NCI-H82 (cell line): ENCODE measurements at regions not wholly inside any gene's neighbourhood (a gene's known extent, or its start where the extent isn't known, plus 50 kb on each side); places are given as distances from the start of the nearest gene placed in this dataset.

ENCODE experiments used
- DNase-seq: peaks from one replicate; lab custom pipeline; 2025; lab: John Stamatoyannopoulos, UW

DNA sequence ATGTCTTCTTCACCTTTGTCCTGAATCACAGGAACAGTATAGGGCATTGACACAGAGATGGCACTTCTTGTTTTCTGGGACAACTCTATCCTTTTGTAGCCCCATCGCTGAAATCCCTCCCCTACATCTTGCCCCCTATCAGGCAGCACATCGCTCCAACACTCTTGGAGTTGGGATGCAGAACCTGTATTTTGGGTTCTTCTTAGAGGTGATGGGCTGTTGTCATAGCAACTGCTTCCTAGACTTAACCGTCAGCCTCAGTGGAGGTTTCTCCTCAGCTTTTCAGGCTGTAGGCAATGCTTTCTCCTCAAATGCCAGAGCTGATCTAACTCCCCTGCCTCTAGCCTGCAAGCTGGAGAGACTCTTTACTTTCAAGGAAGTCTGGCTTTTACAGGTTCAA, 99.9 kb upstream of the SPRED2 start:
- no peak for DNase-seq

DNA sequence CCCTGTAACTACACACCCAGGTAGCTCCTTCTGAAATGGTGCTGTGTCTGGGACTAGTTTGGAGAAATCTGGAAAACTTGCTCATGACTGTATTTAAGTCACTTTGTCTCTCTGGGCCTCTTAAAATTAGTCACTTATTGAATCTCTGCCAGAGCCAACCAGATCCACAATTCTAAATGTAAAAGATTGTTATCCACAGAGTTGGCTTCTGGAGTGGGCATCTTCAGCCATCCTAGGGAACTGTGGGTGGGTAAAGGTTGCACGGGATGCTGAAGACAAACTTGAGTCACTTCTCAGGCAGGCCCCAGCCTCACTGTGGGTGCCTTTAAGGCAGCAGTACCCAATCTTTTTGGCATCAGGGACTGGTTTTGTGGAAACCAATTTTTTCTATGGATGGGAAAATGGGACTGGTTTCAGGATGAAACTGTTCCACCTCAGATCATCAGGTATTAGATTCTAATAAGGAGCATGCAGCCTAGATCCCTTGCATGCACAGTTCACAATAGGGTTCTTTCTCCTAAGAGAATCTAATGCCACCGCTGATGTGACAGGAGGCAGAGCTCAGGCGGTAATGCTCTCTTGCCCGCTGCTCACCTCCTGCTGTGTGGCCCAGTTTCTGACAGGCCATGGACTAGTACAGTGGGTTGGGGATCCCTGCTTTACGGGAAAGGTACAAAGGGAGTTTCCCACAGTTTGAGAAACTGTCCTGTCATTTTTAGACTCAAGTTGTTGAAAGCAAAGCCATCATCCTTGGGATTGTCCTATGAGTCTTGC, 98.3 kb upstream of the SPRED2 start:
- no peak for DNase-seq

DNA sequence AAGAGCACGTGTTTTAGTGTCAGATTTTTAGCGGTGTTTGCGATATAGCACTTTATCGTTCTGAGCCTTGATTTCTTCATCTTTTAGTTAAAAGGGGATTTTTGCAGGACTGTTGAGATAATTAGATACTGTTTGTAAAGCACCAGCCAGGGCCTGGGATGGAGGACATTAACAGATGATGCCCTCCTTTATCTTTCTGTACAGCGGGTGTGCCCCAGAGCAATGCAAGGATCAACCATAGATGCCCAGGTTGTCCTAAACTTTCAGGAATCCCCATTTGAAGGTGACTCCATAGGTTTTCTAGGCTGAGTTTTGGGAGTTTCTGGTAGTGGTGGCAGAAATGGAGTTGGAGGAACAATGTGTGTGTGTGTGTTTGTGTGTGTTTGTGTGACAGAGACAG, 97.0 kb upstream of the SPRED2 start:
- DNase-seq: no peak

DNA sequence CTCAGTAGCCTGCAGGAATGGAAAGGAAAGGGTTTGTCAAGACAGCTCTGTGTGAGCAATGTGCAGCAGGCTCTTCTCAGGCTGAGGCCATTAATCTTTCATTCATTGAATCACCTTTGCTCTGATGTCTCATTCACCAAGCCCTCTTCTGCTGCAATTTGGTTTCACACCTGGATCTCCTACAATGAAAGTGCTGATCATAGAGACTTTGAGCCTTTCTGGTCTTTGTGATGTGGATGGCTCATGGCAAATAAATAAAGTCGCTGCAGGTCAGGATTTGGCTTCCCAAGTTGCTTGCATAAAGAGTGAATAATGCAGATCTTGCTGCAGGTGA, 95.8 kb upstream of the SPRED2 start:
- DNase-seq: no peak

DNA sequence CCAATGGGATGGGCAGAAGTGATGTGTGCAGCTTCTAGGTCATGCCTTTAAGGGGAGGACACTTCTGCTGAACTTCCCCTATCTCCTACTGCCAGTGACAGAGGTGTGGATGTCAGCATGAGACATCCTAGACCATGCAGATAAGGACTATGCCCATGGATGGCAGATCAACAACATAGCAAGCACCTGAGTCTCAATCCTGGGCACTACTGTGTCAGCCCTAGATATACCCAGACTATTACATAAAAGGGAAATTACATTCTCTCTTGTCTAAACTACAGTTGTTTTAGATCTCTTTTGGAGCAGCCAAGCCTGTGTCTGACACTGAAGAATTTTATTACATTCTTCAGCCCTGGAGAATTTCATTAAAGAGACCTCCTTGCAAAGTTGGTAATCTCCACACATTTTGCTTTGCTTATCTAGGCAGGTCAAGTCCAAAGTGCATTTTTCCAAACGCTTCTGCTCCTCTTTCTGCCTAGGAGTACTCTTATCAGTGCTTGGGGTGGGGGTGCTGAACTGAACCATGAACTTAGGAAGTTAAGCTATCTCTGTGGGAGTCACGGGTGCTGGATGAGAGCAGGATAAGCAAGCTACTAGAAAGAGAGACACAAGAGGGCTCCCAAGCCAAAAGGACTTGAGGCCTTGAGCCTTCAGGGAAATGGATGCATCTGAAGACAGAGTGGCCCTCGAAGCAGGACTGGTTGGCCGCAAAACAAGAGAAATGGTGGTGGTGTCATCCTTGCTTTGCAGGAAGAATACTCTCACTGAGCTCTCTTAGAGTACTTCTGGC, 95.2 kb upstream of the SPRED2 start:
- DNase-seq: no peak

DNA sequence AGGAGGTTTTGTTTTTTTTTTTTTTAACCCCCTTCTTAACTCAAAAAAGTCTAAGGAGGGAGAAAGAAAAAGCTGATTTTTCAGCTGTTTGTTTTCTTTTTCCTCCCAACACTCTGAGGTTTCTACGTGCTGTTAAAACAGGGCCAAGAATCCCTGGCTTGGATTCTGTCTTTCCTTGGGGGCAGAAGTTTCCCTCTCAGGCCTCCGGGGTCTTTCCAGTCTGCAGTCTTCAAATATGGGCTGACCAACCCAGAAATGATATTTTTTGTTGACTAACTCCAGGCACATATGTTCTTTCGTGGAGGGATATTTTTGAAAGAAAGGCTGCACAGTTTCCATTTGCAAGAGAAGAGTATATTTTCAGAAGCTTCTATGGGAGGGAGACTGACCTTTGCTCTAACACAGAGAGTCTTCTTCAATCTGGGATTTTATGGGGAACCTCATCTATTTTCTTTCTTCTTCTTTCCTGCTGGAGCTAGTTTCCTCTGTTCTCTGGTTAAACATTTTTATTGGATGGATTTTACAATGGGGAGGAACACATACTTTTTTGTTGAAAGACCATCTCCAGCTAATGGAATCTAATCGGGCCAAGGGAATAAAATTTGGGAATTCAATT, 93.3 kb upstream of the SPRED2 start:
- DNase-seq: no peak

DNA sequence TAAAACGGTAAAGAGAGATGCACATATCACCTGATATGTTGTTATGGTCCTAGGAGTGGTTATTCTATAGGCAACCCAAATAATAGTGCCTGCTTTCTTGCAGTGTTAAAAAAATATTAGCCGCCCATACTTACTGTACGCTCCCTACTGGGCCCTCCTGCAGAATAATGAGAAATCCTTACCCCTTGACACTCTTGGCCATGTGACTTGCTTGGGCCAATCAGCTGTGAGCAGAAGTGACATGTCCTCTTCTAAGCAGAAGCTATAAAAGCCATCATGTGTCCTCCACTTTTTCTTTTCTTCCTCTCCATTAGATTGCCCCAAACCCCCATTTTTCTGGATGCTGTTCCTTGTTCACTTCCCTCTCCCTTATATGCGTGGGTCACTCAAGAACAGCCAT, 90.5 kb upstream of the SPRED2 start:
- DNase-seq: no peak

DNA sequence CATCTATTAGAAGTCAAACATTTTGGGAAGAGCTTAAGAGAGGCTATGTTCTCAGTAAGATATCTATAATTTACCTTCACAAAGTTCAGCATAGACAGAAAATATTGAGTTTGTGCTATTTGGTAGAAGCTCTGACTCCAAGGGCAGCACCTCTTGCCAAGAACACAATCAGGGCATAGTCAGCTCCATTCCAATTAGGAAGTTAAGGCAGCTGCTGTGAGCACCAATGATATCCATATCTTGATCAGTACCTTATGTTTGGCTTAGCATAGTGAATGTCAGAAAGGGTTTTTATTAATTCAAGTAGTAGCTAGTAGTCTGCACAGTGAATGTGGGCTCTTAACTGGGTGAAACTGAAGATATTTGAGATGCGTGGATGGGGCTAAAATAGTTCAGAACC, 86.4 kb upstream of the SPRED2 start:
- no peak for DNase-seq

DNA sequence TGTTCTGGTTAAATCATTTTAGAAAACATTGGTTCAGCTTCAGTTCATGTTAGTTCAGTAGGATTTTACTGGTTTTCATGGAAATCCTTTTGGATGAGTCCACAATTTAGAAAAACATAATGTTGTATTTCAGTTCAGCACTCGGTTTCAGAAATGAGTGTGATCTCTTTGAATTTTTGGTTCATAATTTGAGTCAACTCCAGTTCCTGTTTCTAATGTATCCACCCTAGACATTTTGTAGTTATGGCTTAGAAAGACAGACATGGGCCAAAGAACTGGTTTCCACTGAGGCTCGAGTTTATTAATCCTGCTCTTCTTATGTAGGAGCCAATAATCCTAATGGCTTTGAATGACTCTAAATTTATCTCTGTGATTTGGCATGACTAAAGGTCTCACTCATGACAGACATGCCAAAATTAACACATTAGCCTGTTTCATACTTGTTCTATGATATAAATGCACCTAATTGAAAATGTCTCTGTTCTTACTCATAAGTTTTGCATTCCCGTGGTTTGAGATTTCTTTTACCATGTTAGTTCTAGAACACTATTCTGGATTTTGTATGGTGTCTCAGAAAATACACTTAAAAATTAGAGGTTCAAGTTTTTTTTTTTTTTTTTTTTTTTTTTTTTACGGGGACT, 82.3 kb upstream of the SPRED2 start:
- no peak for DNase-seq

DNA sequence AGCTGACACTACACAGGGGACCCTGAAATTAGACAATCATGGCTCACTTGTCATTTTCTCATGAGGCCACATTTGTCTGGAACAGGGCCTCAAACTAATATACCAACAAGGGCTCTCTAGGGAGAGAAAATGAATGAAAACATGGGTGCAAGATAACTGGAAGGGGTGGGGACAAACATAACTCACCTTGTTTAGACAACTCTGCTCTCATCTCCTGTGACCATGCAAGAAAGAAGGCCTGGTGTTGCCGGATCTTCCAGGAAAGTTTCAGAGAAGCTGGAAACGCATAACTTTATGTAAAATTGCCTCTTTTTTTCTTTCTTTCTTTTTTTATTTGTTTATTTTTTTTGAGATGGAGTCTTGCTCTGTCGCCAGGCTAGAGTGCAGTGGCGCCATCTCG, 80.4 kb upstream of the SPRED2 start:
- no peak for DNase-seq

DNA sequence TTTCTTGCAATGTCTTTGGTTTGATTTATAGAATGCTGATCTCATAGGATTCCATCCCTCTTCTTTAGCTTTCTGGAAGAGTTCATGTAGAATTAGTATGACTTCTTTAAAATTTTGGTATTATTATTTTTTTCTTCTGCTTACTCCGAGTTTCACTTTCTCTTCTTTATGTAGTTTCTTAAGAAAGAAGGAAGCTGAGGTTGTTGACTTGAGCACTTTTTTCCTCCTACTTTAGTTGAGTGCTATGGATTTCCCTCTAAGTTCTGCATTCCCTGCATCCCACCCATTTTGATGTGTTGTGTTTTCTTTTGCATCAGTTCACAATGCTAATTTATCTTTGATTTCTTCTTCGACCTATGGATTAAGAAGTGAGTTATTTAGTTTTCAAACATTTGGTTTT, 78.9 kb upstream of the SPRED2 start:
- DNase-seq: no peak

DNA sequence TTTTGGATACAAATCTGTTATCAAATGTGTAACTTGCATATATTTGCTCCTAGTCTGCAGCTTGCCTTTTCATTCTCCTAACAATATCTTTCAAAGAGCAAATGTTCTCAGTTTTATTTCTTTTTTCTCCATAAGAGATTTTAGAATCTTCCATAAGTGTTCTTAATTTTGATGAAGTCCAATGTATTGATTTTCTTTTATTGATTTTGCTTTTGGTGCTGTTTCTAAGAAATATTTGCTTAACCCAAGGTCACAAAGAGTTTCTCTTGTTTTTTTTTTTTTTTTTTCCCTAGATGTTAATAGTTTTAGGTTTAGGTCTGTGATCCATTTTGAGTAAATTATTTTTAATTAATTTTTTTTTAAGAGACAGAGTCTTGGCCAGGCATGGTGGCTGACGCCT, 75.8 kb upstream of the SPRED2 start:
- DNase-seq: no peak

DNA sequence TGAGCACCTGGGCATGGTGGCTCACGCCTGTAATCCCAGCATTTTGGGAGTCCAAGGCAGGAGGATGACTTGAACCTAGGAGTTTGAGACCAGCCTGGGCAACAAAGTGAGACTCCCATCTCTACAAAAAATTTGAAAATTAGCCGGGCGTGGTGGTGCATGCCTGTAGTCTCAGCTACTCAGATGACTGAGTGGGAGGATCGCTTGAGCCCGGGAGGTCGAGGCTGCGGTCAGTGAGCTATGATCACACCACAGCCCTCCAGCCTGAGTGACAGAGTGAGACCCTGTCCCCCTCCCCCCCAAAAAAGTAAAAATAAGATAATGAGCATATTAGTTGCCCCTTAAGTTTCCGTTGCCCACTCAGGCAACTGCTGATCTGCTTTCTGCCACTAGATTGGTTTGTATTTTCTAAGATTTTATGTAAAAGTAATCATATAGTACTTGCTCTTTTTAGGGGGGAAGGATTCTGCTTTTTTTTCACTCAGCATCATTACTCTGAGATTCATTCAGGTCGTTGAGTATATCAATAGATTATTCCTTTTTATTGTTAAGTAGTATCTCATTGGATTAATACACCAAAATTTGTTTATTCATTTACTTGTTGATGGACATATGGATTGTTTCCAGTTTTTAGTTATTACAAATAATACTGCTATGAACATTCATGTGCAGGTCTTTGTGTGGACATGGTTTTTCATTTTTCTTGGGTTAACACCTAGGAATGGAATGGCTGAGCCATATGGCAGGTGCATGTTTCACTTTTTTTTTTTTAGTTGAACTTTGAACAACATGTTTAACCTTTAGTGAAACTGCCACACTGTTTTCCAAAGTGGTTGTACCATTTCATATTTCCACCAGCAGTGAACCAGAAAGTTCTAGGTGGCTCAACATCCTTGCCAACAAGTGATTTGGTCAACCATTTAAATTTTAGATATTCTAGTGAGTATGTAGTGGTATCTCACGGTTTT, 75.0 kb upstream of the SPRED2 start:
- DNase-seq: no peak

DNA sequence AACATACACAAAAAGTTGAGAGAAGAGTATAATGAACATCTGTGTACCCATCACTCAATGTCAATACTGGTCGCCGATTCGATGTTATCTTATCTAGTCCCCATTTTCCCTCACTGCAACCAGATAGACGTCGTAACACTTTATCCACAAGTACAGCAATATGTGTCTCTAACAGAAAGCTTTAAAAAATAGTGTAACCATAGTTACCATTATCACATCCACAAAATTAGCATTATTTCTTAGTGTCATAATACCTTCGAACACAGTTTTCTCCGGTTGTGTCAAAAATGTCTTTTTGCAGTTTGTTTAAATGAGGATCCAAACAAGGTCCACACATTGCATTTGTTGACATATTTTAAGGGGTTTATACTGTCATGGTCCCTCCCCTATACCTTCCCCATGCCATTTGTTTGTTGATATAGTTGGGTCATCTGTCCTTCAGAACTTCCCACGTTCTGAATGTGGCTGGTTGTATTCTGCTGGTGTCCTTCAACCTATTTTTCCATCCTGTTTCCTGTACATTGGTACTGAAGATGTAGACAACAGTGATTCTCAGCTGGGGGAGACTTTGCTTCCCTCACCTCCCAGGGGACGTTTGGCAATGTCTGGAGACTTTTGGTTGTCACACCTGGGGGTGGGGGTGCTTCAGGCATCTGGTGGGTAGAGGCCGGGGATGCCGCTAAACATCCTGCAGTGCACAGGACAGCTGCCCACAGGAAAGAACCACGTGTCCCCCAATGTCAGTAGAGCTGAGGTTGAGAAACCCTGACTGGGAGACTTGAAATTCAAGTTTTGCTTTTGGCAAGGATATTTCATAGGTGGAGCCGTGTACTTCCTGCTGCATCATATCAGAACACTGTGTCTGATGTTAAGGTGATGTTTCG, 72.7 kb upstream of the SPRED2 start:
- DNase-seq: no peak

DNA sequence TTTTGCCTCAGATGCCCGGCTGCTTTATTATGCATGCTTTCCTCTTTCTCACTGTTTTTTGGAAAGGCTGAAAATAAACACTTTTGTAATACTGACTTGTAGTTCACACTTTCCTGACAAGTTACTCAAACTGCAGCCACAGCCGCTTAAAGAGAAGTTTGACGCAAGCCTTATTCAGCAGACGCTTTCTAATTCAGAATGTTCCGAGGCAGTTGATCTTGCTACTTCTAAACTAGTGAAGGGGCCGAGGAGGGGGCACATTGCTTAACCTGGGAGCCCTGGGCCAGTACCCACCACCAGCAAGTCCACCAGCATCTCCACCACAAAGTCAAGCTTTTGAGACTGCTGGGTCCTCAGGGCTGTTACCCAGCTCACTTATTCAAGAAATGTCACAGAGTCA, 71.8 kb upstream of the SPRED2 start:
- DNase-seq: no peak

DNA sequence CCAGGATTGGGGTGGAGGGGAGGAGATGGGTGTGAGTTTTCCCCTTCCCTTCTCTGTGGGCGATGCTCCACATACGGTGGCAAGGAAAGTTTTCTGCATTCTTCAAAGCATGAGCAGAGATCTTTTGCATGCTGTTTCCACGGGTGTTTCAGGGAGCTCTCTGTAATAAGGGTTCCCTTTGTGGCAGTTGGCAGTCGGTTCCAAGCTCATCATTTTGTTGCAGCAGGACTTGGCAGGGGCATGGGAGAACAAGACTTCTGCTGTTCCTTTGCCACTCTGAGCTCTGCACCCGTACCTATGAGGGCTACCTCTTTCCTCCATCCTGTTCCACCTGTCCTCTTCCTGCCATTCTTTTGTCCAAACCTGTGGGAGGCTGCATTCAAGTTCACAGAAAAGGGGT, 71.3 kb upstream of the SPRED2 start:
- no peak for DNase-seq

DNA sequence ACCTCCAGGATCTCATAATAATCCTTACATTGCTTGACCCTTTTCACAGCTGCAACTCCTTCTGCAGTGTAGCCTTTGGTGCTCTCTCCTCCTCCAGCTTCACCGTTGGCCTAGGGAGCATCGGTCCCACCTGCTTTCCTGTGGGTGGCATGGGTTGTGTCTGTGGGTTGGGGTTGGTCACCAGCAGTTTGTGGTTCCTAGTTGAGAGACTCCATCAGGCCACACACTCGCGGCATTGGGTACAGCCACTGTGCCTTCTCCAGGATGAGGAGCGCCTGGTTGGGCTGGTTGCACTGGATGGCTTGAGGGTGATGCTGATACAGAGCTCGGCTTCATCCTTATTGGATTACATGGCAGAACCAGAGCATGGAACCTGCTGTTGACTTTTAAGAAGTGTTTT, 69.4 kb upstream of the SPRED2 start:
- DNase-seq: no peak

DNA sequence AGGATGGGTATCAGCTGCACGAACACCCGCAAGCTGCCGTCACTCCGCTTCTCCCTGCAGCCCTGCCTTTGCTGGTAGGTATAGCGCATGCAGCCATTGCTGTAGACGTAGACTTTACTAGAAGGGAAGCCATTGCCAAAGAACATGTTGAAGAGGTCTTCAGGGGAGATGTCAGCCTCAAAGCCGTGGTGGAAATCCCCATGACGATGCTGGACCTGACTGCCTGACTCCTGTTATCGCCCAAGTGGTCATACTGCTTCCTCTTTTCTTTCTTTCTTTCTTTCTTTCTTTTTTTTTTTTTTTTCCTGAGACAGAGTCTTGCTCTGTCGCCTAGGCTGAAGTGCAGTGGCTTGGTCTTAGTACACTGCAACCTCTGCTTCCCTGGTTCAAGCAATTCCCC, 68.7 kb upstream of the SPRED2 start:
- DNase-seq: no peak

DNA sequence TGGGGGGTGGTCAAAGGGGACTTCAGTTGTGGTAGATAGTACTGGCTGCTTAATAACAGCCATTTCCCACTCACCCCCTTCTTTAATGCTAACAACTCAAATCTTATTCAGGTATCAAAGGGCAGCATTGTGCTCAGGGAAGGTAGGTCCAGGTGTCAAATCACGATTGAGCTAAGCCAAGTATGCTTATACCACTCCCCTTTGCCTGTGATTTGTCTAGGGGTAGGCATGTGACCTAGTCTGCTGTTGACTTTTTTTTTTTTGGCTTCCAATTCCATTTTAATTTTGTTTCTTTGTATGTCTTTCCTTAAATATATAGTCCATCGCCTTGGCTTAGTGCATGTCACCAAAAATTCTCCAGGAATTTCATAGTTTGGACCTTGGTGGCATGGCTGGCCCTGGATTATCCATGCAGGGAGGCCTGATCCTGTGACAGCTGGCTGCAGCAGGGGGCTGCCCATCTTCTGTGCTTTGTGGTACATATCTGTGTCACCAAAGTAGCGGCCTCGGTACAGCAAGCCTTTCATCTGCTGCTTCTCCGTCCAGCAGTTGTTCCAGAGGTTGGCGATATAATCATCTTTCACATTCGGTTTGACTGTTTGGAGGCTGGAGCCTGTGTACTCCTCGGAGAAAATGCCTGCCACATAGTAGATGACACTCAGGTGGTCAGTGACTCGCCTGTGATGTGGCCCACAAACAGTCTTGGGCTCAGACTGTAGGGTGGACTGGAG, 68.1 kb upstream of the SPRED2 start:
- no peak for DNase-seq

DNA sequence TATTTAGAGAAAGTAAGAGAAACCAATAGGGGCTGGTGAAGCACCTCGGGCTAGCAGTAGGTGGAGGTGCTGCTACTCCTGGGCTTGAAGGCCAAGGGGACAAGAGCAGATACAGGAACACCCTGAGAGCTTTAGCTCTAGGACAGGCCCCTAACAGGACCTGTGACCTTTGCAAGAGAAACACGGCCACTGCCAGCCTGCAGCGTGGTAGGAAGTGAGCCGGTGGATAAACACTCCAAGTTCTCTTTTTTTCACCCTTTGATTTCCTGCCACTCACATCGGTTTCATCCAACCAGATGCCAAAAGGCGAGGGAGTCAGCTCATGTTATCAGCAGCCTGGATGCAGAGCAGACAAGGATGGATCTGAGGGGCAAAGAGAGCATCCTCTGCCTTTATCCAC, 66.8 kb upstream of the SPRED2 start:
- DNase-seq: no peak
